ENCODE measurements at regions not wholly inside any gene's neighbourhood (a gene's known extent, or its start where the extent isn't known, plus 50 kb on each side); places are given as distances from the start of the nearest gene placed in this dataset.
A peak's percentile ranks its signal among the peaks of the same experiment; 100 is the strongest.

- no peaks in the 10 kb centered on the region for H3K36me3 ChIP-seq
- no peak overlapping the region for H3K4me3 ChIP-seq
- 83% methylated on average over 6 of the region's 6 CpGs for WGBS
- H3K4me1 ChIP-seq: peaks cover 87% of the 10 kb centered on the region
- H3K9me3 ChIP-seq: no peaks in the 10 kb centered on the region
- DNase-seq (ENCODE audit: low spot score in 2 of 2): no peak
- H3K27me3 ChIP-seq: no peaks in the 10 kb centered on the region
- TF ChIP-seq POLR2AphosphoS5 (IDR thresholded peaks at IDR 0.05) (no peak), CTCF (IDR thresholded peaks at IDR 0.05) (no peak), EP300 (IDR thresholded peaks at IDR 0.05) (no peak), POLR2A (IDR thresholded peaks at IDR 0.05) (no peak)
- H3K27ac ChIP-seq: no peak overlapping the region
Observed at GRCh38 chr3:177594096-177594495, 396.8 kb upstream of the TBL1XR1 start.

- no peaks in the 10 kb centered on the region for H3K27me3 ChIP-seq
- no peaks in the 10 kb centered on the region for H3K9me3 ChIP-seq
- no peak for TF ChIP-seq CTCF (IDR thresholded peaks at IDR 0.05)
- TF ChIP-seq POLR2AphosphoS5 (IDR thresholded peaks at IDR 0.05): no peak
- TF ChIP-seq POLR2A (IDR thresholded peaks at IDR 0.05): no peak
- no peak for TF ChIP-seq EP300 (IDR thresholded peaks at IDR 0.05)
- H3K4me1 ChIP-seq: peaks cover 88% of the 10 kb centered on the region
- peak overlapping the region; percentile 89 for H3K27ac ChIP-seq
- no peak for DNase-seq (ENCODE audit: low spot score in 2 of 2)
- no peaks in the 10 kb centered on the region for H3K36me3 ChIP-seq
- H3K4me3 ChIP-seq: no peak overlapping the region
- WGBS: 84% methylated on average over 4 of the region's 4 CpGs
Observed at GRCh38 chr3:177595530-177596188, 398.4 kb upstream of the TBL1XR1 start.

GRCh38 chr3:177596248-177596815 lies 399.1 kb upstream of the TBL1XR1 start:
- peaks cover 88% of the 10 kb centered on the region for H3K4me1 ChIP-seq
- H3K27ac ChIP-seq: peak overlapping the region; percentile 89
- no peak for TF ChIP-seq POLR2A (IDR thresholded peaks at IDR 0.05)
- TF ChIP-seq CTCF (IDR thresholded peaks at IDR 0.05): no peak
- no peak for TF ChIP-seq EP300 (IDR thresholded peaks at IDR 0.05)
- no peak for TF ChIP-seq POLR2AphosphoS5 (IDR thresholded peaks at IDR 0.05)
- no peak overlapping the region for H3K4me3 ChIP-seq
- no peaks in the 10 kb centered on the region for H3K27me3 ChIP-seq
- H3K36me3 ChIP-seq: no peaks in the 10 kb centered on the region
- H3K9me3 ChIP-seq: no peaks in the 10 kb centered on the region
- no peak for DNase-seq (ENCODE audit: low spot score in 2 of 2)
- 31% methylated on average over 3 of the region's 3 CpGs for WGBS

- H3K4me3 ChIP-seq: peak overlapping the region; percentile 22
- H3K4me1 ChIP-seq: peaks cover 88% of the 10 kb centered on the region
- no peaks in the 10 kb centered on the region for H3K36me3 ChIP-seq
- no peak for DNase-seq (ENCODE audit: low spot score in 2 of 2)
- H3K9me3 ChIP-seq: no peaks in the 10 kb centered on the region
- 35% methylated on average over 1 of the region's 1 CpG for WGBS
- peak overlapping the region; percentile 89 for H3K27ac ChIP-seq
- TF ChIP-seq CTCF (IDR thresholded peaks at IDR 0.05) (no peak), POLR2A (IDR thresholded peaks at IDR 0.05) (no peak), POLR2AphosphoS5 (IDR thresholded peaks at IDR 0.05) (no peak), EP300 (IDR thresholded peaks at IDR 0.05) (no peak)
- H3K27me3 ChIP-seq: no peaks in the 10 kb centered on the region
Observed at GRCh38 chr3:177596816-177597271, 399.6 kb upstream of the TBL1XR1 start.

- H3K36me3 ChIP-seq: no peaks in the 10 kb centered on the region
- H3K27me3 ChIP-seq: no peaks in the 10 kb centered on the region
- no peak for TF ChIP-seq POLR2AphosphoS5 (IDR thresholded peaks at IDR 0.05)
- peak overlapping the region; percentile 22 for H3K4me3 ChIP-seq
- WGBS: 2% methylated on average over 10 of the region's 10 CpGs
- DNase-seq (ENCODE audit: low spot score in 2 of 2): peak in 1 of 2 donors; percentile 80
- H3K27ac ChIP-seq: peak overlapping the region; percentile 89
- peaks cover 88% of the 10 kb centered on the region for H3K4me1 ChIP-seq
- no peaks in the 10 kb centered on the region for H3K9me3 ChIP-seq
Observed at GRCh38 chr3:177597311-177598096, 400.2 kb upstream of the TBL1XR1 start.
